Testis (tissue), 2 donors: ENCODE measurements at regions not wholly inside any gene's neighbourhood (a gene's known extent, or its start where the extent isn't known, plus 50 kb on each side); places are given as distances from the start of the nearest gene placed in this dataset.

ENCODE experiments used
- DNase-seq: peaks from one replicate; pipeline ENCODE4 v3.0.0-alpha.2; 2019
- H3K27ac ChIP-seq, 2 donors: fragments of 200-600 bp; sonication (generic); one replicate each; pipeline ENCODE4 v1.5.1; 2019
- H3K27me3 ChIP-seq: fragments of 200-600 bp; sonication (generic); one replicate; pipeline ENCODE4 v1.5.1; 2019
- H3K36me3 ChIP-seq: fragments of 200-600 bp; sonication (generic); one replicate; pipeline ENCODE4 v1.5.1; 2017; ENCODE audit warnings: low read depth; ENCODE audit errors: missing control alignments
- H3K4me1 ChIP-seq: fragments of 200-600 bp; sonication (generic); one replicate; pipeline ENCODE4 v1.5.1; 2019
- H3K4me3 ChIP-seq, 2 donors: fragments of 200-600 bp; sonication (generic); one replicate each; pipeline ENCODE4 v1.5.1; 2017 to 2019
- H3K9me3 ChIP-seq: fragments of 200-600 bp; sonication (generic); one replicate; pipeline ENCODE4 v1.5.1; 2017
- CTCF ChIP-seq, 3 experiments: fragments of 450-650 bp in 2 of 3; fragments of 200-600 bp in 1 of 3; sonication (generic) in 1 of 3; IDR thresholded peaks; one replicate each; pipeline ENCODE4 v1.5.1; 2016 to 2019; ENCODE audit warnings: antibody characterized with exemption in 3 of 3, mild to moderate bottlenecking in 2 of 3, moderate library complexity in 1 of 3
- POLR2A ChIP-seq: fragments of 450-650 bp; IDR thresholded peaks from one replicate; pipeline ENCODE4 v1.6.1; 2017; ENCODE audit warnings: antibody characterized with exemption, mild to moderate bottlenecking, moderate library complexity
- WGBS, 2 donors: methylation state at CpG; one replicate each; pipeline ENCODE4 v1.1.5; 2018; 5-methylcytosine and 5-hydroxymethylcytosine counted together
- intact Hi-C: fragments of 100-400 bp; cut with DNase I; formaldehyde crosslinking; loops from one replicate; pipeline ENCODE4 v1.15.1; 2023; ENCODE audit warnings: low total_unique reads

- no peak for DNase-seq
- Histone ChIP-seq H3K4me3 (no peak overlapping the region), H3K9me3 (no peaks in the 10 kb centered on the region), H3K27ac (no peak overlapping the region), H3K27me3 (no peaks in the 10 kb centered on the region), H3K36me3 (no peaks in the 10 kb centered on the region), H3K4me1 (no peaks in the 10 kb centered on the region)
- WGBS, 2 donors: 49 to 56% methylated on average over 4 of the region's 4 CpGs
- intact Hi-C loops: no loop called here
- TF ChIP-seq CTCF (IDR thresholded peaks at IDR 0.05) (no peak), POLR2A (no peak)
Observed at GRCh38 chr10:130808686-130809085, 502.8 kb downstream of the TCERG1L start.

DNA sequence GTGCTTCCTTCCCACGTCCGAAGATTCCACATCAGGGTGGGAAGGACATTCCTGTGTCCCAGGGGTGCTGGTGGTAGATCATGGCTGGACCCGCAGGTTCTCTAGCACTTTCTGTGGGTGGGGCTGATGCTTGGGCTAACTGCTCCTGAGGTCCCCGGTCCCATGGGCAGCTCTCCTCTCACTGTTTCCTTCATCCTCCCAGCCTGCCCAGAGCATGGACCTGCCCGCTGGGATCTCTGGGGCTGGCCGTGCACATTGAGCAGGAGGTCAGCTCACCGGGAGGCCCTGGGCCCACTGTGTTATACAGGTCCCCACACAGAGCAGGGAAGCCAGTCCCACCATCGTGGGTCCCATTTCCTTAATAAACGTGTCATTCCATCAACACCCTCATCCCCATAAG, 502.3 kb downstream of the TCERG1L start:
- Histone ChIP-seq H3K9me3 (no peaks in the 10 kb centered on the region), H3K4me1 (no peaks in the 10 kb centered on the region), H3K36me3 (no peaks in the 10 kb centered on the region), H3K27ac (no peak overlapping the region), H3K4me3 (no peak overlapping the region), H3K27me3 (no peaks in the 10 kb centered on the region)
- intact Hi-C loops: no loop called here
- DNase-seq: no peak
- TF ChIP-seq CTCF (IDR thresholded peaks at IDR 0.05) (no peak), POLR2A (no peak)
- 56 to 79% methylated on average over 4 to 9 of the region's 9 CpGs for WGBS, 2 donors

- Histone ChIP-seq H3K27me3 (no peaks in the 10 kb centered on the region), H3K36me3 (no peaks in the 10 kb centered on the region), H3K4me1 (no peaks in the 10 kb centered on the region), H3K9me3 (no peaks in the 10 kb centered on the region), H3K27ac (no peak overlapping the region), H3K4me3 (no peak overlapping the region)
- no peak for DNase-seq
- TF ChIP-seq POLR2A (no peak), CTCF (IDR thresholded peaks at IDR 0.05) (no peak)
- intact Hi-C loops: no loop called here
- WGBS, 2 donors: 47 to 55% methylated on average over 18 to 22 of the region's 22 CpGs
Observed at GRCh38 chr10:130809761-130810515, 501.6 kb downstream of the TCERG1L start.

GRCh38 chr10:130810856-130811255, 500.7 kb downstream of the TCERG1L start:
- WGBS, 2 donors: 48 to 83% methylated on average over 11 to 14 of the region's 14 CpGs
- no peaks in the 10 kb centered on the region for H3K9me3 ChIP-seq
- H3K27ac ChIP-seq: no peak overlapping the region
- TF ChIP-seq CTCF (IDR thresholded peaks at IDR 0.05): no peak
- no peak for TF ChIP-seq POLR2A
- H3K4me1 ChIP-seq: no peaks in the 10 kb centered on the region
- intact Hi-C loops: no loop called here
- no peak overlapping the region for H3K4me3 ChIP-seq
- no peaks in the 10 kb centered on the region for H3K27me3 ChIP-seq
- no peaks in the 10 kb centered on the region for H3K36me3 ChIP-seq
- no peak for DNase-seq
